Mammary epithelial cell (primary cell): ENCODE measurements at regions not wholly inside any gene's neighbourhood (a gene's known extent, or its start where the extent isn't known, plus 50 kb on each side); places are given as distances from the start of the nearest gene placed in this dataset.

Experiments
- CTCF ChIP-seq, 2 donors: IDR thresholded peaks in 1 of 2; conservative IDR thresholded peaks in 1 of 2; 2 replicates each; pipeline ENCODE4 v1.5.1; 2011 to 2012; ENCODE audit warnings: inconsistent platforms in 2 of 2, low read length in 2 of 2, mild to moderate bottlenecking in 2 of 2, control low read depth in 1 of 2, low read depth in 1 of 2; ENCODE audit not compliant: insufficient read depth in 1 of 2; ENCODE audit errors: extremely low read depth in 1 of 2
- EZH2 ChIP-seq: IDR thresholded peaks from 2 replicates; pipeline ENCODE4 v1.6.1; 2012; ENCODE audit warnings: low read length, inconsistent platforms, borderline replicate concordance

GRCh38 chr16:29116980-29117379 is 132.1 kb downstream of the LAT start:
- TF ChIP-seq CTCF (conservative IDR thresholded peaks at IDR 0.05 in 1 of 2, IDR thresholded peaks at IDR 0.05 in 1 of 2; ENCODE audit: extremely low read depth in 1 of 2, insufficient read depth in 1 of 2, low read depth in 1 of 2, low read length in 2 of 2) (no peak), EZH2 (no peak)
